ENCODE measurements at regions not wholly inside any gene's neighbourhood (a gene's known extent, or its start where the extent isn't known, plus 50 kb on each side); places are given as distances from the start of the nearest gene placed in this dataset.
A peak's percentile ranks its signal among the peaks of the same experiment; 100 is the strongest.

DNA sequence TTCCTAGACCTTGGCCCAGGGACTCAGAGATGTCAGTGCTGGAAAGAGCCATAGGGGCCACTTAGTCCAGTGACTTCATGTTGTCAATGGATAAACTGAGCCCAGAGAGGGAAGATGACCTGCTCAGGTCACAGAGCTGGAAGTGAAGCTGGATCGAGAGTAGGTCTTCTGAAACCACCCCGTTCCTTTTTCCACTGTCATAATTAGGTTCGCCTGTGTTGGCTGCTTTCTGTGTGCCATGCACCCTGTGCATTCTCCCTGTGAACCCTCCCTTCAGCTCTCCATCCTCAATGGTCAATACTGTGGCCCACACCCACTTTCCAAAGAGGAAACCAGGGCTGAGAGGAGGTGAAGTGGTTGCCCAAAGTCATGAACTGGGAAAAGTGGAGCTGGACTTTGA lies 74.8 kb downstream of the CCR1 start:
- H3K4me3 ChIP-seq, result no peak overlapping the region
- H3K27ac ChIP-seq, result no peak overlapping the region
- TF ChIP-seq, protein P1, sequence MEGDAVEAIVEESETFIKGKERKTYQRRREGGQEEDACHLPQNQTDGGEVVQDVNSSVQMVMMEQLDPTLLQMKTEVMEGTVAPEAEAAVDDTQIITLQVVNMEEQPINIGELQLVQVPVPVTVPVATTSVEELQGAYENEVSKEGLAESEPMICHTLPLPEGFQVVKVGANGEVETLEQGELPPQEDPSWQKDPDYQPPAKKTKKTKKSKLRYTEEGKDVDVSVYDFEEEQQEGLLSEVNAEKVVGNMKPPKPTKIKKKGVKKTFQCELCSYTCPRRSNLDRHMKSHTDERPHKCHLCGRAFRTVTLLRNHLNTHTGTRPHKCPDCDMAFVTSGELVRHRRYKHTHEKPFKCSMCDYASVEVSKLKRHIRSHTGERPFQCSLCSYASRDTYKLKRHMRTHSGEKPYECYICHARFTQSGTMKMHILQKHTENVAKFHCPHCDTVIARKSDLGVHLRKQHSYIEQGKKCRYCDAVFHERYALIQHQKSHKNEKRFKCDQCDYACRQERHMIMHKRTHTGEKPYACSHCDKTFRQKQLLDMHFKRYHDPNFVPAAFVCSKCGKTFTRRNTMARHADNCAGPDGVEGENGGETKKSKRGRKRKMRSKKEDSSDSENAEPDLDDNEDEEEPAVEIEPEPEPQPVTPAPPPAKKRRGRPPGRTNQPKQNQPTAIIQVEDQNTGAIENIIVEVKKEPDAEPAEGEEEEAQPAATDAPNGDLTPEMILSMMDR (IDR thresholded peaks at IDR 0.05), result no peak
- DNase-seq (ENCODE audit: low spot score), result no peak

DNA sequence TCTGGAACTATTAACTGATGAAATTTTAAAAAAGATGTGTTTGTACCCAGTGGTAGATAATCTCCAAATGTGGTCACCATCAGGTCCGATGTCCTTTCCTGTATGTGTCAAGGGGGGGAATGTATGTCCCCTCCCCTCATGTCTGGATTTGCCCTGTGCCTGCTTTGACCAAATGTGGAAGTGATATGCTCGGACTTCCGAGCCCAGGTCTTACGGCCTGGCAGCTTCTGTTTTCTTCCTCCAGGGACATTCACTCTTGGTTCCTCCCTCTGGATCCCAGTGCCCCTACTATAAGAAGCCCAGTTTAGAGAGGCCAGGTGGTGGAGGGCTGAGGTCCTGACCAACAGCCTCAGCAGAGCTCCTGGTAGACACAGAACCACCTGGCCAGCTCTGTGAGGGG lies 75.5 kb downstream of the CCR1 start:
- TF ChIP-seq, protein P1 (IDR thresholded peaks at IDR 0.05), result no peak
- Histone ChIP-seq H3K27ac (no peak overlapping the region), H3K4me3 (no peak overlapping the region)
- DNase-seq (ENCODE audit: low spot score), result no peak

DNA sequence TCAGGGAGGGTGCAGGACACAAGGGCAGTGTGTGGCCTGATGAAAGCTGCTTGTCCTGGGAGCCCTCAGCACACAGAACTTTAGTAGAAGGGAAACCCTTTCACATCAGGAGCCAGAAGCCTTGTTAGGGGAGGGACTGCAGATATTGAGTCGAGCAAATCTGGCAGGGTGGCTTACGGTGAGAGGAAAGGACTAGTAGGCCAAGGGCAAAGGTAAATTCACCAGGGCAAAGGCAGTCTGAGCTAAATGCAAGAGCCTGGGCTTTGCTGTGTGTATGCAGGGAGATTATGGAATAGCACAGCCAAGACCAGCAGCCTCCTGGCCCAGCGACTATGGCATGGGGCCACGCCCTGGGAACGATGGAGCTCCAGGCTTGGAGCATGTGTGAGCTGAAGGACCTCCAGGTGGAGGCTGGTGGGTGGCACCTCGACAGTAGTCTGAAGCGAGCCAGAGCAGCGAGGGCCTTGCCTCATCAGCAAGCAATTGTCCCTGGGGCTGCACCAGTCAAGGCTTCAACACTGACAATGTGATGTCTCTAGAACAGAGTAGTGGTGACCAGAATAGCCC lies 76.1 kb downstream of the CCR1 start:
- DNase-seq (ENCODE audit: low spot score), result no peak
- TF ChIP-seq, protein P1 (IDR thresholded peaks at IDR 0.05), result no peak
- no peak overlapping the region for H3K4me3 ChIP-seq
- H3K27ac ChIP-seq, result peak overlapping the region in 1 of 2 donors; percentile 41

DNA sequence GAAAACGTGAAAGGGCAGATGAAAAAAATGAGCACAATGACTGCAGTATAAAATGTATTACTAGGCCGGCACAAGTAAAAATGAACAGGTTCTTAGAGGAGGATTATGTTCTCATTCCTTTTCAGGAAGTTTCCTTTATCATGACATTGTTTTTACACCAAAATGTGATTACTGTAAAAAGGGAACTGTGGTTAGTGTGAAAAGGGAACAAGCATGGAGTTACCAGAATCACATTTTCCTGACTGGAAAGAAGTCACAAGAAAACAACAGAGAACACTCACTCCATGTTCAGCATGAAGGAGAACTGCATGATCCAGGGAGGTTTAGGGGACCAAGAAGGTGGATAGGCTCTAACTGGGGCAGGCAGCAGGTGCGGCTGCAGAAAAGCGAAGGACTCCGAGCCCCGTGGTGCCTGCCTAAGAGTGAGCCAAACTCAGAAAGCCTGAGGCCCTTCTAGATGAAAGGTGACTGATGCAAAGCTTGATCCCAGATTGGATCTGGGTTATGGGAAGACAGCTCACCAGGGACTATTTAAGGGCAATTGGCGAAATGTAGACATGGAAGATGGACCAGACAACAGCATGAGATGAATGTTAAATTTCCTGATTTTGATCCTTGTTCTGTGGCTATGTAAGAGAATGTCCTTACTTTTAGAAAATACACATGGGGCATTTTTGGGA lies 77.3 kb downstream of the CCR1 start:
- peak overlapping the region in 1 of 2 donors; percentile 64 for H3K27ac ChIP-seq
- no peak overlapping the region for H3K4me3 ChIP-seq
- TF ChIP-seq, protein P1 (IDR thresholded peaks at IDR 0.05), result no peak
- no peak for DNase-seq (ENCODE audit: low spot score)

DNA sequence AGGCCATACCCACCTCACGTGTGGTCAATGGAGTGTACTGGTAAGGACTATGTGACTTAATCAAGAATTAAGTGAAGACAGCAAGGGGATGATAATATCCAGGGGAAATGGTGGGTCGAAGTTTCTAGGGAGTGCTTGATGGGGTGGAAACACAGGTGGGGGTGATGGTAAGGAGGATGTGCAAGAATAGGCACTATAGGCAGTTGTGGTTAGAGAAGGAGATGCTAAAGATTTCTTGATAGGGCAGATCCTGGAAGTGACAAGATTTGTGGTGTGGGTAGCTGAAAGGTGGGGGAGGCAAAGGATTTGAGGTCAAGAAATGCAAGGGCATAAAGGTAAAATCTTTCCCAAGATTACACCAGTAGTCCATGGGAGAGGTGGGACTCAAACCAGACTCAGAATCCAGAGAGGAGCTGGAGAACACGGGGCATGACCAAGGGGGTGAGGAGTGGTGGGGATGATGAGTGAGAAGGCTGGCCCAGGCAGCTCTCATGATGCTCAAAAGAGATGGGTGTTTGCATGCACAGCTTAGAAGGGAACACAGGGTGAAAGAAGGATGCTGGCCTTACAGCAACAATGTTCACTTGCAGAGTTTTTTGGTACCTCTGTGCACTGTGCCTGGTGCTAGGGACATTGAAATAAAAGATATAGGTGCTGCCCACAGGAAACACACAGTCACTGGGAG lies 78.4 kb downstream of the CCR1 start:
- no peak for DNase-seq (ENCODE audit: low spot score)
- peak overlapping the region in 1 of 2 donors; percentile 64 for H3K27ac ChIP-seq
- TF ChIP-seq, protein P1 (IDR thresholded peaks at IDR 0.05), result no peak
- H3K4me3 ChIP-seq, result no peak overlapping the region

DNA sequence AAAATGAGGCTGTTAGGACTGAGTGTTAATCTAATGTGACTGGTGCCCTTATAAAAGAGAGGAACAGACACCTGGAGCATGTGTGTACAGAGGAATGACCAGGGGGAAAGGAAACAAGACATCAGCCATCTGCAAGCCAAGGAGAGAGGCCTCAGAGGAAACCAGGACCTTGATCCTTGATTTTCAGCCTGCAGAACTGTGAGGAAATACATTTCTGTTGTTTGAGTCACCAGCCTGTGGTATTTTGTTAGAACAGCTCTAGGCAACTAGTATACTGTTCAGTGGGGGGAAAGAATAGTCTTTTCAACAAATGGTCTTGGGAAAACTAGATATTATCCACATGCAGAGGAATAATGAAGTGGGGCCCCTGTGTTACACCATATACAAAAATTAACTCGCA lies 80.6 kb downstream of the CCR1 start:
- no peak overlapping the region for H3K4me3 ChIP-seq
- H3K27ac ChIP-seq, result peak overlapping the region in 1 of 2 donors; percentile 24
- TF ChIP-seq, protein P1 (IDR thresholded peaks at IDR 0.05), result no peak
- DNase-seq (ENCODE audit: low spot score), result no peak
